ENCODE measurements at regions not wholly inside any gene's neighbourhood (a gene's known extent, or its start where the extent isn't known, plus 50 kb on each side); places are given as distances from the start of the nearest gene placed in this dataset.

DNA sequence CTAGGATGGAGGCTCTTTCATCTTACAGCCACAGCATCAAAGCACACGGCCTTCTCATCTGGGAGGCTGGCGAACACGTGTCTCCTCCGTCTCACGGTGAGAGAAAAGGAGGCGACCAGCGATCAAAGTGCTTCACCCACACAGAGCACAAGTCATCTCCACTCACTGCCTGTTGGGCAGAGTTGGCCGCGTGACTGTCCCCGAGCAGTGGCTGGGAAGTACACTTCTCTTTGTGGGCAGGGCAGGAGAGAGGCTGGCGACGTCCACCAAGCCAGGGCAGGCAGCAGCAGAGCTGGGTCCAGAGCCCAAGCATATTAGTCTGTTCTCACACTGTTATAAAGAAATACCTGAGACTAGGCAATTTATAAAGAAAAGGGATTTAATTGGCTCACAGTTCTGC lies 64.1 kb upstream of the FOXC1 start:
- TF ChIP-seq SUZ12 (IDR thresholded peaks at IDR 0.05; ENCODE audit: extremely low read depth, insufficient read depth, insufficient read length) (no peak), ZNF274 (IDR thresholded peaks at IDR 0.05; ENCODE audit: low read depth, low read length) (no peak), YY1 (IDR thresholded peaks at IDR 0.05; ENCODE audit: insufficient read depth, insufficient read length) (no peak)
